ENCODE measurements at regions not wholly inside any gene's neighbourhood (a gene's known extent, or its start where the extent isn't known, plus 50 kb on each side); places are given as distances from the start of the nearest gene placed in this dataset.

- no peak for DNase-seq (ENCODE audit: low read depth in 6 of 9, low spot score in 9 of 9)
- H3K4me1 ChIP-seq (ENCODE audit: control insufficient read depth in 2 of 2, insufficient read depth in 2 of 2, low read length in 2 of 2), result peaks cover 0 to 21% of the 10 kb centered on the region in 2 donors
- H3K27me3 ChIP-seq (ENCODE audit: control insufficient read depth in 2 of 2, insufficient read depth in 1 of 2, low read length in 1 of 2), result no peaks in the 10 kb centered on the region
- no peaks in the 10 kb centered on the region for H3K9me3 ChIP-seq (ENCODE audit: control insufficient read depth in 2 of 2, insufficient read depth in 1 of 2, low read length in 1 of 2)
- no peak overlapping the region for H3K4me3 ChIP-seq (ENCODE audit: low read length in 2 of 2)
- no peaks in the 10 kb centered on the region for H3K36me3 ChIP-seq (ENCODE audit: control insufficient read depth in 2 of 2, insufficient read depth in 2 of 2, low read length in 1 of 2)
- H3K27ac ChIP-seq (ENCODE audit: low read depth in 1 of 2, low read length in 1 of 2), result no peak overlapping the region
- 97% methylated on average over 11 of the region's 11 CpGs for WGBS
Observed at GRCh38 chrX:9349572-9350494, 115.0 kb upstream of the TBL1X start.

GRCh38 chrX:9351126-9351525 lies 113.7 kb upstream of the TBL1X start:
- Histone ChIP-seq H3K4me3 (ENCODE audit: low read length in 2 of 2) (no peak overlapping the region), H3K36me3 (ENCODE audit: control insufficient read depth in 2 of 2, insufficient read depth in 2 of 2, low read length in 1 of 2) (no peaks in the 10 kb centered on the region), H3K27ac (ENCODE audit: low read depth in 1 of 2, low read length in 1 of 2) (no peak overlapping the region), H3K4me1 (ENCODE audit: control insufficient read depth in 2 of 2, insufficient read depth in 2 of 2, low read length in 2 of 2) (peaks cover 0 to 21% of the 10 kb centered on the region in 2 donors), H3K27me3 (ENCODE audit: control insufficient read depth in 2 of 2, insufficient read depth in 1 of 2, low read length in 1 of 2) (no peaks in the 10 kb centered on the region), H3K9me3 (ENCODE audit: control insufficient read depth in 2 of 2, insufficient read depth in 1 of 2, low read length in 1 of 2) (no peaks in the 10 kb centered on the region)
- DNase-seq (ENCODE audit: low read depth in 6 of 9, low spot score in 9 of 9), result no peak
- WGBS, result 85% methylated on average over 3 of the region's 3 CpGs

GRCh38 chrX:9352243-9352642 lies 112.6 kb upstream of the TBL1X start:
- no peaks in the 10 kb centered on the region for H3K36me3 ChIP-seq (ENCODE audit: control insufficient read depth in 2 of 2, insufficient read depth in 2 of 2, low read length in 1 of 2)
- H3K27me3 ChIP-seq (ENCODE audit: control insufficient read depth in 2 of 2, insufficient read depth in 1 of 2, low read length in 1 of 2), result no peaks in the 10 kb centered on the region
- H3K27ac ChIP-seq (ENCODE audit: low read depth in 1 of 2, low read length in 1 of 2), result peak overlapping the region in 1 of 2 donors; percentile 68
- DNase-seq (ENCODE audit: low read depth in 6 of 9, low spot score in 9 of 9), result no peak
- WGBS, result 2% methylated on average over 4 of the region's 4 CpGs
- H3K9me3 ChIP-seq (ENCODE audit: control insufficient read depth in 2 of 2, insufficient read depth in 1 of 2, low read length in 1 of 2), result no peaks in the 10 kb centered on the region
- H3K4me1 ChIP-seq (ENCODE audit: control insufficient read depth in 2 of 2, insufficient read depth in 2 of 2, low read length in 2 of 2), result peaks cover 0 to 21% of the 10 kb centered on the region in 2 donors
- peak overlapping the region in 1 of 2 donors; percentile 15 for H3K4me3 ChIP-seq (ENCODE audit: low read length in 2 of 2)

GRCh38 chrX:9352694-9353411 lies 112.0 kb upstream of the TBL1X start:
- H3K27ac ChIP-seq (ENCODE audit: low read depth in 1 of 2, low read length in 1 of 2), result peak overlapping the region; percentile 42 to 68
- WGBS, result 11% methylated on average over 15 of the region's 15 CpGs
- no peaks in the 10 kb centered on the region for H3K36me3 ChIP-seq (ENCODE audit: control insufficient read depth in 2 of 2, insufficient read depth in 2 of 2, low read length in 1 of 2)
- peaks cover 0 to 21% of the 10 kb centered on the region in 2 donors for H3K4me1 ChIP-seq (ENCODE audit: control insufficient read depth in 2 of 2, insufficient read depth in 2 of 2, low read length in 2 of 2)
- peak in 7 of 9 donors; percentile 17 to 74 (median 28) for DNase-seq (ENCODE audit: low read depth in 6 of 9, low spot score in 9 of 9)
- H3K27me3 ChIP-seq (ENCODE audit: control insufficient read depth in 2 of 2, insufficient read depth in 1 of 2, low read length in 1 of 2), result no peaks in the 10 kb centered on the region
- no peak overlapping the region for H3K4me3 ChIP-seq (ENCODE audit: low read length in 2 of 2)
- H3K9me3 ChIP-seq (ENCODE audit: control insufficient read depth in 2 of 2, insufficient read depth in 1 of 2, low read length in 1 of 2), result no peaks in the 10 kb centered on the region

- H3K4me1 ChIP-seq (ENCODE audit: control insufficient read depth in 2 of 2, insufficient read depth in 2 of 2, low read length in 2 of 2), result peaks cover 0 to 21% of the 10 kb centered on the region in 2 donors
- WGBS, result 95% methylated on average over 9 of the region's 9 CpGs
- H3K27me3 ChIP-seq (ENCODE audit: control insufficient read depth in 2 of 2, insufficient read depth in 1 of 2, low read length in 1 of 2), result no peaks in the 10 kb centered on the region
- DNase-seq (ENCODE audit: low read depth in 6 of 9, low spot score in 9 of 9), result no peak
- H3K36me3 ChIP-seq (ENCODE audit: control insufficient read depth in 2 of 2, insufficient read depth in 2 of 2, low read length in 1 of 2), result no peaks in the 10 kb centered on the region
- no peaks in the 10 kb centered on the region for H3K9me3 ChIP-seq (ENCODE audit: control insufficient read depth in 2 of 2, insufficient read depth in 1 of 2, low read length in 1 of 2)
- no peak overlapping the region for H3K27ac ChIP-seq (ENCODE audit: low read depth in 1 of 2, low read length in 1 of 2)
- H3K4me3 ChIP-seq (ENCODE audit: low read length in 2 of 2), result no peak overlapping the region
Observed at GRCh38 chrX:9354918-9355317, 109.9 kb upstream of the TBL1X start.

GRCh38 chrX:9355739-9356138 lies 109.1 kb upstream of the TBL1X start:
- Histone ChIP-seq H3K4me1 (ENCODE audit: control insufficient read depth in 2 of 2, insufficient read depth in 2 of 2, low read length in 2 of 2) (peaks cover 0 to 21% of the 10 kb centered on the region in 2 donors), H3K36me3 (ENCODE audit: control insufficient read depth in 2 of 2, insufficient read depth in 2 of 2, low read length in 1 of 2) (no peaks in the 10 kb centered on the region), H3K4me3 (ENCODE audit: low read length in 2 of 2) (no peak overlapping the region), H3K27me3 (ENCODE audit: control insufficient read depth in 2 of 2, insufficient read depth in 1 of 2, low read length in 1 of 2) (no peaks in the 10 kb centered on the region), H3K27ac (ENCODE audit: low read depth in 1 of 2, low read length in 1 of 2) (no peak overlapping the region), H3K9me3 (ENCODE audit: control insufficient read depth in 2 of 2, insufficient read depth in 1 of 2, low read length in 1 of 2) (peaks cover 0 to 3% of the 10 kb centered on the region in 2 donors)
- DNase-seq (ENCODE audit: low read depth in 6 of 9, low spot score in 9 of 9), result no peak
- WGBS, result 84% methylated on average over 9 of the region's 9 CpGs

- no peaks in the 10 kb centered on the region for H3K36me3 ChIP-seq (ENCODE audit: control insufficient read depth in 2 of 2, insufficient read depth in 2 of 2, low read length in 1 of 2)
- H3K9me3 ChIP-seq (ENCODE audit: control insufficient read depth in 2 of 2, insufficient read depth in 1 of 2, low read length in 1 of 2), result peaks cover 0 to 3% of the 10 kb centered on the region in 2 donors
- peaks cover 0 to 13% of the 10 kb centered on the region in 2 donors for H3K4me1 ChIP-seq (ENCODE audit: control insufficient read depth in 2 of 2, insufficient read depth in 2 of 2, low read length in 2 of 2)
- no peak for DNase-seq (ENCODE audit: low read depth in 6 of 9, low spot score in 9 of 9)
- H3K4me3 ChIP-seq (ENCODE audit: low read length in 2 of 2), result no peak overlapping the region
- WGBS, result 97% methylated on average over 5 of the region's 5 CpGs
- H3K27me3 ChIP-seq (ENCODE audit: control insufficient read depth in 2 of 2, insufficient read depth in 1 of 2, low read length in 1 of 2), result no peaks in the 10 kb centered on the region
- no peak overlapping the region for H3K27ac ChIP-seq (ENCODE audit: low read depth in 1 of 2, low read length in 1 of 2)
Observed at GRCh38 chrX:9356846-9357245, 108.0 kb upstream of the TBL1X start.

GRCh38 chrX:9357518-9358114 lies 107.2 kb upstream of the TBL1X start:
- H3K9me3 ChIP-seq (ENCODE audit: control insufficient read depth in 2 of 2, insufficient read depth in 1 of 2, low read length in 1 of 2), result peaks cover 0 to 3% of the 10 kb centered on the region in 2 donors
- 82% methylated on average over 7 of the region's 7 CpGs for WGBS
- peaks cover 0 to 7% of the 10 kb centered on the region in 2 donors for H3K4me1 ChIP-seq (ENCODE audit: control insufficient read depth in 2 of 2, insufficient read depth in 2 of 2, low read length in 2 of 2)
- no peak overlapping the region for H3K4me3 ChIP-seq (ENCODE audit: low read length in 2 of 2)
- no peaks in the 10 kb centered on the region for H3K27me3 ChIP-seq (ENCODE audit: control insufficient read depth in 2 of 2, insufficient read depth in 1 of 2, low read length in 1 of 2)
- no peaks in the 10 kb centered on the region for H3K36me3 ChIP-seq (ENCODE audit: control insufficient read depth in 2 of 2, insufficient read depth in 2 of 2, low read length in 1 of 2)
- no peak overlapping the region for H3K27ac ChIP-seq (ENCODE audit: low read depth in 1 of 2, low read length in 1 of 2)
- DNase-seq (ENCODE audit: low read depth in 6 of 9, low spot score in 9 of 9), result no peak
